ENCODE measurements at regions not wholly inside any gene's neighbourhood (a gene's known extent, or its start where the extent isn't known, plus 50 kb on each side); places are given as distances from the start of the nearest gene placed in this dataset.

- no peak for TF ChIP-seq CTCF (conservative IDR thresholded peaks at IDR 0.05; ENCODE audit: low read depth, low read length)
- no peak for TF ChIP-seq EZH2 (IDR thresholded peaks at IDR 0.05; ENCODE audit: borderline replicate concordance, low read depth, low read length, poor library complexity, severe bottlenecking)
Observed at GRCh38 chr4:34271479-34272355, 1972.6 kb downstream of the ARAP2 start.
